GM23338 (cell line): ENCODE measurements at regions not wholly inside any gene's neighbourhood (a gene's known extent, or its start where the extent isn't known, plus 50 kb on each side); places are given as distances from the start of the nearest gene placed in this dataset.

ENCODE experiments used
- ATAC-seq: fragments of 200-7000 bp; cut with Tn5 transposase; 3 replicates; pipeline ENCODE4 v1.9.1; 2020
- DNase-seq: peaks from one replicate; pipeline ENCODE4 v3.0.0-alpha.2; 2015; ENCODE audit warnings: low spot score
- H2AFZ ChIP-seq: fragments of 200-600 bp; sonication (generic); 2 replicates; pipeline ENCODE4 v1.8.0; 2016; ENCODE audit warnings: antibody characterized with exemption, mild to moderate bottlenecking, moderate library complexity
- H3F3A ChIP-seq: fragments of 200-600 bp; sonication (generic); replicated peaks from 2 replicates; pipeline ENCODE4 v1.8.0; 2017; ENCODE audit warnings: antibody characterized with exemption, mixed run types, low read depth
- H3K27ac ChIP-seq: fragments of 200-600 bp; sonication (generic); 2 replicates; pipeline ENCODE4 v1.6.1; 2016; ENCODE audit warnings: low read depth
- H3K27me3 ChIP-seq: fragments of 200-600 bp; sonication (generic); 2 replicates; pipeline ENCODE4 v1.8.0; 2016; ENCODE audit warnings: mild to moderate bottlenecking, mixed run types, moderate library complexity; ENCODE audit not compliant: insufficient read depth
- H3K36me3 ChIP-seq: fragments of 200-600 bp; sonication (generic); 2 replicates; pipeline ENCODE4 v1.8.0; 2016; ENCODE audit warnings: mild to moderate bottlenecking; ENCODE audit not compliant: insufficient read depth
- H3K4me1 ChIP-seq: fragments of 200-600 bp; sonication (generic); 2 replicates; pipeline ENCODE4 v1.8.0; 2016; ENCODE audit warnings: mild to moderate bottlenecking, moderate library complexity; ENCODE audit not compliant: insufficient read depth
- H3K4me2 ChIP-seq: fragments of 200-600 bp; sonication (generic); 2 replicates; pipeline ENCODE4 v1.7.1; 2017; ENCODE audit warnings: mixed run types
- H3K4me3 ChIP-seq: fragments of 200-600 bp; sonication (generic); 2 replicates; pipeline ENCODE4 v1.6.1; 2016; ENCODE audit warnings: mixed run types
- H3K79me2 ChIP-seq: fragments of 200-600 bp; sonication (generic); replicated peaks from 2 replicates; pipeline ENCODE4 v1.8.0; 2017; ENCODE audit warnings: mild to moderate bottlenecking; ENCODE audit not compliant: insufficient read depth
- H3K9me2 ChIP-seq: fragments of 200-600 bp; sonication (generic); 2 replicates; pipeline ENCODE4 v1.8.0; 2017; ENCODE audit not compliant: insufficient read depth
- H4K20me1 ChIP-seq: fragments of 200-600 bp; sonication (generic); replicated peaks from 2 replicates; pipeline ENCODE4 v1.8.0; 2017; ENCODE audit warnings: mild to moderate bottlenecking; ENCODE audit not compliant: insufficient read depth
- H3K27ac Mint-ChIP-seq: 2 replicates; pipeline ENCODE4 v1.8.0; 2020; ENCODE audit warnings: inconsistent platforms, mild to moderate bottlenecking, moderate library complexity, mixed read lengths
- H3K27me3 Mint-ChIP-seq: 3 replicates; pipeline ENCODE4 v1.8.0; 2022; ENCODE audit warnings: low read depth, mild to moderate bottlenecking, moderate library complexity, mixed read lengths, inconsistent platforms; ENCODE audit not compliant: insufficient read depth, poor library complexity
- H3K36me3 Mint-ChIP-seq: 3 replicates; pipeline ENCODE4 v1.8.0; 2021; ENCODE audit warnings: low read depth, mild to moderate bottlenecking, inconsistent platforms, moderate library complexity, mixed read lengths
- H3K4me1 Mint-ChIP-seq: 3 replicates; pipeline ENCODE4 v1.8.0; 2020; ENCODE audit warnings: mild to moderate bottlenecking, inconsistent platforms, mixed read lengths
- H3K4me3 Mint-ChIP-seq: 3 replicates; pipeline ENCODE4 v1.8.0; 2021; ENCODE audit warnings: moderate library complexity, mild to moderate bottlenecking, inconsistent platforms, mixed read lengths
- H3K9me3 Mint-ChIP-seq: 3 replicates; pipeline ENCODE4 v1.8.0; 2020; ENCODE audit warnings: moderate library complexity, mild to moderate bottlenecking, inconsistent platforms, mixed read lengths
- CREB1 ChIP-seq: fragments of 250-450 bp; sonication (Bioruptor Pico); IDR thresholded peaks from 2 replicates; pipeline ENCODE4 v1.5.0; 2020; ENCODE audit warnings: low read depth, mild to moderate bottlenecking, moderate library complexity
- EZH2 ChIP-seq: fragments of 200-600 bp; sonication (generic); IDR thresholded peaks from one replicate; pipeline ENCODE4 v1.8.0; 2017; ENCODE audit warnings: antibody characterized with exemption, mild to moderate bottlenecking, low read depth; ENCODE audit not compliant: unreplicated experiment
- EZH2phosphoT487 ChIP-seq: fragments of 200-600 bp; sonication (generic); IDR thresholded peaks from one replicate; pipeline ENCODE4 v1.8.1; 2018; ENCODE audit warnings: antibody characterized with exemption; ENCODE audit not compliant: unreplicated experiment
- NANOG ChIP-seq: IDR thresholded peaks from 2 replicates; pipeline ENCODE4 v1.6.1; 2016; ENCODE audit warnings: antibody characterized with exemption, borderline replicate concordance
- POLR2AphosphoS5 ChIP-seq: IDR thresholded peaks from 2 replicates; pipeline ENCODE4 v1.6.1; 2016; ENCODE audit warnings: antibody characterized with exemption, low read depth
- STAT1 ChIP-seq: IDR thresholded peaks from one replicate; pipeline ENCODE4 v1.6.1; 2016; ENCODE audit warnings: antibody characterized with exemption; ENCODE audit not compliant: unreplicated experiment
- ZNF331 ChIP-seq: fragments of 250-450 bp; sonication (Bioruptor Pico); IDR thresholded peaks from 2 replicates; pipeline ENCODE4 v1.5.0; 2020; ENCODE audit warnings: low read depth, mild to moderate bottlenecking, moderate library complexity
- TF ChIP-seq, protein P1 (sequence below): IDR thresholded peaks from one replicate; pipeline ENCODE4 v1.6.1; 2018; ENCODE audit warnings: antibody characterized with exemption; ENCODE audit not compliant: unreplicated experiment
- TF ChIP-seq, protein P2 (sequence below): IDR thresholded peaks from 2 replicates; pipeline ENCODE4 v1.6.1; 2016; ENCODE audit warnings: antibody characterized with exemption
- TF ChIP-seq, protein P3 (sequence below), 2 experiments: fragments of 200-600 bp in 1 of 2; sonication (generic) in 1 of 2; conservative IDR thresholded peaks; 2 replicates each; pipeline versions ENCODE4 v1.5.1 to v1.6.1; 2016 to 2017; ENCODE audit warnings: antibody characterized with exemption in 2 of 2, low read depth in 2 of 2, mild to moderate bottlenecking in 2 of 2, moderate library complexity in 1 of 2
- TF ChIP-seq, protein P4 (sequence below): fragments of 250-450 bp; sonication (Bioruptor Pico); IDR thresholded peaks from 2 replicates; pipeline ENCODE4 v1.5.0; 2020; ENCODE audit warnings: mild to moderate bottlenecking, moderate library complexity

- TF ChIP-seq, protein P1, sequence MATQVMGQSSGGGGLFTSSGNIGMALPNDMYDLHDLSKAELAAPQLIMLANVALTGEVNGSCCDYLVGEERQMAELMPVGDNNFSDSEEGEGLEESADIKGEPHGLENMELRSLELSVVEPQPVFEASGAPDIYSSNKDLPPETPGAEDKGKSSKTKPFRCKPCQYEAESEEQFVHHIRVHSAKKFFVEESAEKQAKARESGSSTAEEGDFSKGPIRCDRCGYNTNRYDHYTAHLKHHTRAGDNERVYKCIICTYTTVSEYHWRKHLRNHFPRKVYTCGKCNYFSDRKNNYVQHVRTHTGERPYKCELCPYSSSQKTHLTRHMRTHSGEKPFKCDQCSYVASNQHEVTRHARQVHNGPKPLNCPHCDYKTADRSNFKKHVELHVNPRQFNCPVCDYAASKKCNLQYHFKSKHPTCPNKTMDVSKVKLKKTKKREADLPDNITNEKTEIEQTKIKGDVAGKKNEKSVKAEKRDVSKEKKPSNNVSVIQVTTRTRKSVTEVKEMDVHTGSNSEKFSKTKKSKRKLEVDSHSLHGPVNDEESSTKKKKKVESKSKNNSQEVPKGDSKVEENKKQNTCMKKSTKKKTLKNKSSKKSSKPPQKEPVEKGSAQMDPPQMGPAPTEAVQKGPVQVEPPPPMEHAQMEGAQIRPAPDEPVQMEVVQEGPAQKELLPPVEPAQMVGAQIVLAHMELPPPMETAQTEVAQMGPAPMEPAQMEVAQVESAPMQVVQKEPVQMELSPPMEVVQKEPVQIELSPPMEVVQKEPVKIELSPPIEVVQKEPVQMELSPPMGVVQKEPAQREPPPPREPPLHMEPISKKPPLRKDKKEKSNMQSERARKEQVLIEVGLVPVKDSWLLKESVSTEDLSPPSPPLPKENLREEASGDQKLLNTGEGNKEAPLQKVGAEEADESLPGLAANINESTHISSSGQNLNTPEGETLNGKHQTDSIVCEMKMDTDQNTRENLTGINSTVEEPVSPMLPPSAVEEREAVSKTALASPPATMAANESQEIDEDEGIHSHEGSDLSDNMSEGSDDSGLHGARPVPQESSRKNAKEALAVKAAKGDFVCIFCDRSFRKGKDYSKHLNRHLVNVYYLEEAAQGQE = no peak
- TF ChIP-seq, protein P2, sequence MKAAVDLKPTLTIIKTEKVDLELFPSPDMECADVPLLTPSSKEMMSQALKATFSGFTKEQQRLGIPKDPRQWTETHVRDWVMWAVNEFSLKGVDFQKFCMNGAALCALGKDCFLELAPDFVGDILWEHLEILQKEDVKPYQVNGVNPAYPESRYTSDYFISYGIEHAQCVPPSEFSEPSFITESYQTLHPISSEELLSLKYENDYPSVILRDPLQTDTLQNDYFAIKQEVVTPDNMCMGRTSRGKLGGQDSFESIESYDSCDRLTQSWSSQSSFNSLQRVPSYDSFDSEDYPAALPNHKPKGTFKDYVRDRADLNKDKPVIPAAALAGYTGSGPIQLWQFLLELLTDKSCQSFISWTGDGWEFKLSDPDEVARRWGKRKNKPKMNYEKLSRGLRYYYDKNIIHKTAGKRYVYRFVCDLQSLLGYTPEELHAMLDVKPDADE = no peak
- TF ChIP-seq POLR2AphosphoS5 (no peak), NANOG (no peak)
Observed at GRCh38 chr6:71226151-71226550, 62.5 kb upstream of the OGFRL1 start (continued).

DNA sequence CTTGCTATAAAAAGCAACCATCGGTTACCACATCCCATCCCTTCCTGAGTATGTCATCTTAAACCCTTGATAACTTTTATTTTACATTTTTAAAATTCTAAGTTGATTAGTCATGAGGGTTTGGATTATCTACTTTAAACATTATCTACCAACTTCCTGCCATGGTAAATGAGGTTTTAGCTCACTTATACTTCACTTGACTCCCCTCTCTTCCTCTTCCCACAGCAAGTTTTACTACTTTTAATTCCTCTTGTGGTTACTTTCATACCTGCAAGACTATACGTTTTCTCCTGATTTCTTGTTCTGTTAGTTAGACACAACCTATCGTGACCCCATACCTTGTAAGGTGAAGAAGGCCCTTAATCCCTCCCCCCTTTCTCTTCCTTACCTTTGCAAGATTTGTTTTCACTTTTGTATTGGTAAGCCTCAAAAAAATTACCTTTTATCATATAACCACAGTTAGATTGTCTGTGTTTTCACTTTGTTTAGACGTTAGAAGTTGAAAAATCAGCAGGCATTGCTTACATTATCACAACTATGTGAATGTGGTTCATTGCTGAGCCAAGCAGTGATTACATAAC is 60.1 kb upstream of the OGFRL1 start:
- Mint-ChIP-seq H3K36me3 (no peaks in the 10 kb centered on the region), H3K9me3 (no peaks in the 10 kb centered on the region), H3K4me3 (no peak overlapping the region), H3K4me1 (no peaks in the 10 kb centered on the region), H3K27me3 (no peaks in the 10 kb centered on the region), H3K27ac (no peak overlapping the region)
- Histone ChIP-seq H3F3A (no peaks in the 10 kb centered on the region), H3K27me3 (no peaks in the 10 kb centered on the region), H3K36me3 (no peaks in the 10 kb centered on the region), H4K20me1 (no peaks in the 10 kb centered on the region), H3K4me3 (no peak overlapping the region), H3K79me2 (no peaks in the 10 kb centered on the region), H3K4me1 (no peaks in the 10 kb centered on the region), H3K27ac (no peak overlapping the region), H3K9me2 (no peaks in the 10 kb centered on the region), H2AFZ (no peak overlapping the region), H3K4me2 (no peak overlapping the region)
- ATAC-seq (no peak), DNase-seq (no peak)
- TF ChIP-seq CREB1 (CRISPR knock-in tag) (no peak), ZNF331 (CRISPR knock-in tag) (no peak), EZH2phosphoT487 (no peak), STAT1 (no peak), POLR2AphosphoS5 (no peak), EZH2 (no peak), NANOG (no peak)
- TF ChIP-seq, protein P2 = no peak
- TF ChIP-seq, protein P3, sequence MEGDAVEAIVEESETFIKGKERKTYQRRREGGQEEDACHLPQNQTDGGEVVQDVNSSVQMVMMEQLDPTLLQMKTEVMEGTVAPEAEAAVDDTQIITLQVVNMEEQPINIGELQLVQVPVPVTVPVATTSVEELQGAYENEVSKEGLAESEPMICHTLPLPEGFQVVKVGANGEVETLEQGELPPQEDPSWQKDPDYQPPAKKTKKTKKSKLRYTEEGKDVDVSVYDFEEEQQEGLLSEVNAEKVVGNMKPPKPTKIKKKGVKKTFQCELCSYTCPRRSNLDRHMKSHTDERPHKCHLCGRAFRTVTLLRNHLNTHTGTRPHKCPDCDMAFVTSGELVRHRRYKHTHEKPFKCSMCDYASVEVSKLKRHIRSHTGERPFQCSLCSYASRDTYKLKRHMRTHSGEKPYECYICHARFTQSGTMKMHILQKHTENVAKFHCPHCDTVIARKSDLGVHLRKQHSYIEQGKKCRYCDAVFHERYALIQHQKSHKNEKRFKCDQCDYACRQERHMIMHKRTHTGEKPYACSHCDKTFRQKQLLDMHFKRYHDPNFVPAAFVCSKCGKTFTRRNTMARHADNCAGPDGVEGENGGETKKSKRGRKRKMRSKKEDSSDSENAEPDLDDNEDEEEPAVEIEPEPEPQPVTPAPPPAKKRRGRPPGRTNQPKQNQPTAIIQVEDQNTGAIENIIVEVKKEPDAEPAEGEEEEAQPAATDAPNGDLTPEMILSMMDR (conservative IDR thresholded peaks at IDR 0.05; ENCODE audit: low read depth in 2 of 2) = no peak
- TF ChIP-seq, protein P4, sequence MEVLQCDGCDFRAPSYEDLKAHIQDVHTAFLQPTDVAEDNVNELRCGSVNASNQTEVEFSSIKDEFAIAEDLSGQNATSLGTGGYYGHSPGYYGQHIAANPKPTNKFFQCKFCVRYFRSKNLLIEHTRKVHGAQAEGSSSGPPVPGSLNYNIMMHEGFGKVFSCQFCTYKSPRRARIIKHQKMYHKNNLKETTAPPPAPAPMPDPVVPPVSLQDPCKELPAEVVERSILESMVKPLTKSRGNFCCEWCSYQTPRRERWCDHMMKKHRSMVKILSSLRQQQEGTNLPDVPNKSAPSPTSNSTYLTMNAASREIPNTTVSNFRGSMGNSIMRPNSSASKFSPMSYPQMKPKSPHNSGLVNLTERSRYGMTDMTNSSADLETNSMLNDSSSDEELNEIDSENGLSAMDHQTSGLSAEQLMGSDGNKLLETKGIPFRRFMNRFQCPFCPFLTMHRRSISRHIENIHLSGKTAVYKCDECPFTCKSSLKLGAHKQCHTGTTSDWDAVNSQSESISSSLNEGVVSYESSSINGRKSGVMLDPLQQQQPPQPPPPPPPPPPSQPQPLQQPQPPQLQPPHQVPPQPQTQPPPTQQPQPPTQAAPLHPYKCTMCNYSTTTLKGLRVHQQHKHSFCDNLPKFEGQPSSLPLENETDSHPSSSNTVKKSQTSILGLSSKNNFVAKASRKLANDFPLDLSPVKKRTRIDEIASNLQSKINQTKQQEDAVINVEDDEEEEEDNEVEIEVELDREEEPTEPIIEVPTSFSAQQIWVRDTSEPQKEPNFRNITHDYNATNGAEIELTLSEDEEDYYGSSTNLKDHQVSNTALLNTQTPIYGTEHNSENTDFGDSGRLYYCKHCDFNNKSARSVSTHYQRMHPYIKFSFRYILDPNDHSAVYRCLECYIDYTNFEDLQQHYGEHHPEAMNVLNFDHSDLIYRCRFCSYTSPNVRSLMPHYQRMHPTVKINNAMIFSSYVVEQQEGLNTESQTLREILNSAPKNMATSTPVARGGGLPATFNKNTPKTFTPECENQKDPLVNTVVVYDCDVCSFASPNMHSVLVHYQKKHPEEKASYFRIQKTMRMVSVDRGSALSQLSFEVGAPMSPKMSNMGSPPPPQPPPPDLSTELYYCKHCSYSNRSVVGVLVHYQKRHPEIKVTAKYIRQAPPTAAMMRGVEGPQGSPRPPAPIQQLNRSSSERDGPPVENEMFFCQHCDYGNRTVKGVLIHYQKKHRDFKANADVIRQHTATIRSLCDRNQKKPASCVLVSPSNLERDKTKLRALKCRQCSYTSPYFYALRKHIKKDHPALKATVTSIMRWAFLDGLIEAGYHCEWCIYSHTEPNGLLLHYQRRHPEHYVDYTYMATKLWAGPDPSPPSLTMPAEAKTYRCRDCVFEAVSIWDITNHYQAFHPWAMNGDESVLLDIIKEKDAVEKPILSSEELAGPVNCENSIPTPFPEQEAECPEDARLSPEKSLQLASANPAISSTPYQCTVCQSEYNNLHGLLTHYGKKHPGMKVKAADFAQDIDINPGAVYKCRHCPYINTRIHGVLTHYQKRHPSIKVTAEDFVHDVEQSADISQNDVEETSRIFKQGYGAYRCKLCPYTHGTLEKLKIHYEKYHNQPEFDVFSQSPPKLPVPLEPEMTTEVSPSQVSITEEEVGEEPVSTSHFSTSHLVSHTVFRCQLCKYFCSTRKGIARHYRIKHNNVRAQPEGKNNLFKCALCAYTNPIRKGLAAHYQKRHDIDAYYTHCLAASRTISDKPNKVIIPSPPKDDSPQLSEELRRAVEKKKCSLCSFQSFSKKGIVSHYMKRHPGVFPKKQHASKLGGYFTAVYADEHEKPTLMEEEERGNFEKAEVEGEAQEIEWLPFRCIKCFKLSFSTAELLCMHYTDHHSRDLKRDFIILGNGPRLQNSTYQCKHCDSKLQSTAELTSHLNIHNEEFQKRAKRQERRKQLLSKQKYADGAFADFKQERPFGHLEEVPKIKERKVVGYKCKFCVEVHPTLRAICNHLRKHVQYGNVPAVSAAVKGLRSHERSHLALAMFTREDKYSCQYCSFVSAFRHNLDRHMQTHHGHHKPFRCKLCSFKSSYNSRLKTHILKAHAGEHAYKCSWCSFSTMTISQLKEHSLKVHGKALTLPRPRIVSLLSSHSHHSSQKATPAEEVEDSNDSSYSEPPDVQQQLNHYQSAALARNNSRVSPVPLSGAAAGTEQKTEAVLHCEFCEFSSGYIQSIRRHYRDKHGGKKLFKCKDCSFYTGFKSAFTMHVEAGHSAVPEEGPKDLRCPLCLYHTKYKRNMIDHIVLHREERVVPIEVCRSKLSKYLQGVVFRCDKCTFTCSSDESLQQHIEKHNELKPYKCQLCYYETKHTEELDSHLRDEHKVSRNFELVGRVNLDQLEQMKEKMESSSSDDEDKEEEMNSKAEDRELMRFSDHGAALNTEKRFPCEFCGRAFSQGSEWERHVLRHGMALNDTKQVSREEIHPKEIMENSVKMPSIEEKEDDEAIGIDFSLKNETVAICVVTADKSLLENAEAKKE (CRISPR knock-in tag) = no peak
